Stimulated activated CD8-positive, alpha-beta memory T cell treated with anti-CD3 and anti-CD28 coated beads, Interleukin-12 subunit alpha, Interleukin-12 subunit beta, amount 100 ng/mL, for 24 hours (primary cell): ENCODE measurements at regions not wholly inside any gene's neighbourhood (a gene's known extent, or its start where the extent isn't known, plus 50 kb on each side); places are given as distances from the start of the nearest gene placed in this dataset.

Experiments used
- DNase-seq: peaks from one replicate; pipeline ENCODE4 v3.0.0-alpha.2; 2020; ENCODE audit errors: extremely low read depth

DNA sequence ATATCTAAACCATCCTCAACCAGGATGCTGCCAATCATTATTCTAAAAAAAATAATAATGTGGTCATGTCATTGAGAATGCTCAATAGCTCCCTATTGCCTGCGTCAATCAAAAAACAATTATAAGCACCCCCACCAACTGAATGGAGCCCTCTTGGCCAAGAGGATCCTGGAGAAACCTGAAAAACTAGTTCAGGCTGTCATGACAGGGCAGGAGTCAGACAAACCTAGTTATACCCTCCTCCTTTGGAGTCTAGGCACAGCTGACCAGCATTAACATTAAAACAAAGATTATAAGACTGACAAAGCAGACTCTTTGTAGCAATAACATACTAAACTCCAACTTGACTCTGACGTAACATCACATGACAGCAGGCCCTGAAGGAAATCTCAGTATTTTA is 119.2 kb upstream of the CCL2 start:
- DNase-seq, result no peak

DNA sequence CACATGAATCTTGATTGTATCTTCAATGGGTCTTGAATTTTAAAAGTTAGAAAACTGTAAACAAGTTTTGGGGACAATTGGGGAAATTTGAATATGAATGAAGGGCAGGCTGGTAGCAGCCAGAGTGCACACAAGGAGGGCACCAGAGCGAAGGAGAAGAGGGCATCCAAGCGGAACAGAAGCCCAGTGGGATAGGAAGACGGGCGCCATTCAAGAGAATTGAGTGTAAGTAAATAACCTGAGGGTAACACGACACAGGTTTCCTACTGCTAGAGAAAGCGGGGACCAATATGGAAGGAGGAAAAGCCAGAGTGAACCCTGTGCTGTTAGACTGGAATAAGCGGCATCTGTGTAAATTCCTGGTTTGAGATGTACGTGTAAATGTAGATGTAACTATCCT is 115.1 kb upstream of the CCL2 start:
- DNase-seq, result no peak

DNA sequence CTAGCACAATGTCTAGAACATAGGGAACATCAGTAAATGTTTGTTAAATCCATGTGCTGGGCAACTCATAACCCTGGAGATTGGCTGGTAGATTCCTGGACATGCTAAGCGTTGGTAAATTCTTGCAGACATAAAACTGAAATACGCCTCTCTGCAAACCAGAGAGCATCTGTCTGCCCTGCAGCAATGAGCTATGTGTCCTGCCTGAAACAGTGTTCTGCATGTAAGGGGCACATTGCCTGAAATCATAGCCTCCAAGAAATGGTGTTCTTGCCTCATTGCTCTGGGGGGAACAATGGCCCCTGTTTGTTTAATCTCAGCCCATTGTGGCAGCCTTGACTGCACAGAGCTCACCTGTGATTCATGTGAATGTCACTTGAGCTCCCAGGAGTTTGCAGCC is 113.5 kb upstream of the CCL2 start:
- DNase-seq, result no peak

DNA sequence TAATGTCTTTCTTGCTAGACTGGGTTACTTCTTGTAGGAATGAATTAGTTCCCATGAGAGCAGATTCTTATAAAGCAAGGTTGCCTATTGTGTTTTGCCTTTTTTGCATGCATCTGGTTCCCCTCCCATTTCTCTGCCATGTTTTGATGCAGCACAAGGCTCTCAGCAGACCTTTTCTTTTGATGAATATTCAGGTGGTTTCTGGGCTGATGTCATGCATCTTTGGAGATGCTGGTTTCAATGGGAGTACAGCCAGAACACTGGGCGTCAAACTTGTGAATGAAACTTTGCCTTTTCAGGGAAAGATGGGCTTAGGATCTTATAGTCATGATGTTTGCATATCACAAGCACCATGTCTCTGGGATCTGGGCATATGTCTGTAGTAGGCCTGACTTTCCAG is 111.7 kb upstream of the CCL2 start:
- no peak for DNase-seq

DNA sequence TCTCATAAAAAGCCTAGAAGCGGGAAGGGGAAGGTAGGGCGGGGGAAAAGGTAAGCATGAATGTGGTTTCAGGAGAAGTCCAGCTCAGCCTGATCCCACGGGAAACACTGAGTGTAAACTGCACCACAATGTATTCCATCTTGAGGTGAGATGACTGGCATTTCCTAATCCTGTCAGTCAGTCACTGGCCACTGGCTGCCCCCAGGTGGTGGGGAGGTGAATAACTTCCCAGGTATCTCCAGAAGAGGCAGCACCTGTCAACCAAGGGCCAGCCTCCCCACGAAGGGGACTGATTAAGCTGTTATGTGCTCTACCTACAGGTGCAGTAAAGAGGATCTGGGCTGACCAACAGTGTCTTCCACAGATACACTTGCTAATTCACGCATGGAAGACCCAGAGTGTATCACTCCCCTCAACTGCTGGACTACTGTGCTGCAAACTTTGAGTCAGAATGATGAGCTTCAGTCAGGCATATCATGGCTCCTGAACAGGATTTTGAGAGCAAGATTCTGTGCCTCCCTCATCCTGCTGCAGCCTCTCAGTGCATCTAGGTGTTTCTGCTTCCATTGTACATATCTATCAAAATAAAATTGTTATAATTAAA is 108.5 kb upstream of the CCL2 start:
- DNase-seq, result peak; percentile 3

DNA sequence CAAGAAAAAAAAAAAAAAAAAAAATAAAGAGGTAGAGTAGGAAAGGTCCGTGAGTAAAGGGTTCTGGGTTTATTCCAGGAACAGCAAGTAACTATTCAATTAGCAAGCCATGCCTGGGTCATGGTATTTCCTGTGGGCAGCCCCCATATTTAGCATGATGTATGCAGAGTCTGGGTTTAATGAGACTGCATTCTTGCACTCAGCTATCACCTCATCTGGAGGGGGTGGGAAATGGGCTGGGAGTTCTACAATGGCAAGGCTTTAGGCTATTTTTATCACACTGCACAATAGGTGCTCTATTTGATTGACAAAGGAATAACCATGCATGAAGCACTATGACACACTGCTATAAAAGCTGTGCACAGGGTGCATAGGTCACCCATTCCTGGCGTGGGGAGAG is 104.0 kb upstream of the CCL2 start:
- DNase-seq, result no peak

DNA sequence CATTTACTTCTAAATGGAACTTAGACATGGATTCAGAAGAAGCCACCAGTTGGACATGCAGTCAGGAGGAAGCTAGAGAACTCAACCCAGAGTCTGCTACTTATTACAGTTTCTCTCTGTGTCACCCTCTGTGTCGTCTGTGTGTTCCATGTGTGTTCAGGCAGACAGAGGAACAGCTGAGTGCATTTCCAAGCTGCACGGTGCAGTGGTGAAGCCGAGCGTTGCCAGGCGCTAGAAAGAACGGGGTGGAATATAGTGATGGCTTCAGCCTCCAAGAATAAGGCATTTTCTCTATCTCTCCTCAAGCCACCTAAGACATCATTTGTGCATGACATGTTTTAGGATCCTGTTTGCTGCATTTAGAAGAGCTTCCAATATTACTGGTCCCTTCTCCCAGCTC is 101.1 kb upstream of the CCL2 start:
- DNase-seq, result no peak

DNA sequence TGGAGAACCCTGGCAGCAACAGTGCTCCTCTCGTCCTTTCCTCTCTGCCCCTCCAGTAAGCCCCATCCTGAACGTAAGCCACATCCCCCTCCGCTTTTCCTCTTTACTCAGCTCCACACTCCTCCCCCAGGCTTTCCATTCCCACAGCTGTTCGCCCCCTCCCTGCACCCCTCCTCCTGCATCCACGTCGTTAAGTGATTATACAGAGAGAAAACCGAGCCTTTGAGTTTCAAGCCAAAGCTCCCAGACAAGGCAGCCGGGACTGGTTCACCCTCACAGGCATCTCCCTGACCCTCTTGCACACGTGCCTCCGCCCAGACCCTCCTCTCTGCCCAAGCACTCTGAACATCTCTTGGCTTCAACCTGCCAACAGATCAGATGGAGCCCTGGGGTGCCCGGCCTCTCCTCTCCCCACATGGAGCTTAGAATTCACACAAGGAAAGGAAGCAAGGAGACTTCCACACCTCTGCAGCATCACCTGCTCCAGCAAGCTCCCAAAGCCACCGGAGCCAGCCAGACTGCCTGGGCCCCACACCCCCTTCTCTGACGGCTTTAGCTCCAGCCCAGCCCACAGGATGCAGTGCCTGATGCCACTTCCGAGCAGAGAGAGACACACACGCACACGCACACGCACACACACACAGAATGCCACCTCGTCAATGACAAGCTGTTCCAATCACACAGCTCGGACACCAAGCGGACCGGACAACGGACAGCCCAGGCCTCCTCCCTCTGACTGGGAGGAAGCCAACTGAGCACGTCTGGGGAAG is 99.9 kb upstream of the CCL2 start:
- DNase-seq, result no peak

DNA sequence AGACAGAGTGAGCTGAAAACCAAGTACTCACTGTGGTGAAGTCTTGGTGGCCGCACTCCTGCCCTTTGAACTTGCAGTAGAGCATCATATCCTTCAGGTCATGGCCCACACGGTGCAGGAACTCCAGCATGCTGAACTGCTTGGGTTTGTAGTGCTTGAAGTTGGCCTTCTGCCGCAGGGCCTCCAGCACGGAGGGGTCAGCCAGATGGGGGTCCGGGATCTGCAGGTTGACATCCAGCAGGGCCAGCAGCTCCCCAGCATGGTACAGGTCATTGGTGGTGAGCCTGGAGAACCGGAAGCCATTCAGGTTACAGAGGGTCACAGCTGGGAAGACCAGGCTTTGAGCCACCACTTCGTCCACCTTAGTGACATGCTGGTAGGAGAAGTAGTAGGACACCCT is 99.1 kb upstream of the CCL2 start:
- no peak for DNase-seq

DNA sequence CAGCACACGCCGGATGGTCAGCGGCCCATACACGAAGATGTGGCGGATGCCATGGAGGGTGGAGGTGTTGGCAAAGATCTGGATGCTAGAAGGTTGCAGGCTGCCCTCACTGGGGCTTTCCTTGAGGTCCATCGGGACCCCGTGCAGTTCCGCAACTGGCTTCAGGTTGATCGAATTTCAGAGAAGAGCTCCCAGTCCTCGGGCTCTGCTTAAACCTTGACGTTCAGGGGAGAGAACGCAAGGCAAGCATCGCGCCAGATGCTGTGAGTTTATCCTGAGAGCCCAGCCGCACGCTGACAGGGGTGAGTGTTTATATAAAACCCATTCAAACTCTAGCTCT is 98.7 kb upstream of the CCL2 start:
- DNase-seq, result no peak

DNA sequence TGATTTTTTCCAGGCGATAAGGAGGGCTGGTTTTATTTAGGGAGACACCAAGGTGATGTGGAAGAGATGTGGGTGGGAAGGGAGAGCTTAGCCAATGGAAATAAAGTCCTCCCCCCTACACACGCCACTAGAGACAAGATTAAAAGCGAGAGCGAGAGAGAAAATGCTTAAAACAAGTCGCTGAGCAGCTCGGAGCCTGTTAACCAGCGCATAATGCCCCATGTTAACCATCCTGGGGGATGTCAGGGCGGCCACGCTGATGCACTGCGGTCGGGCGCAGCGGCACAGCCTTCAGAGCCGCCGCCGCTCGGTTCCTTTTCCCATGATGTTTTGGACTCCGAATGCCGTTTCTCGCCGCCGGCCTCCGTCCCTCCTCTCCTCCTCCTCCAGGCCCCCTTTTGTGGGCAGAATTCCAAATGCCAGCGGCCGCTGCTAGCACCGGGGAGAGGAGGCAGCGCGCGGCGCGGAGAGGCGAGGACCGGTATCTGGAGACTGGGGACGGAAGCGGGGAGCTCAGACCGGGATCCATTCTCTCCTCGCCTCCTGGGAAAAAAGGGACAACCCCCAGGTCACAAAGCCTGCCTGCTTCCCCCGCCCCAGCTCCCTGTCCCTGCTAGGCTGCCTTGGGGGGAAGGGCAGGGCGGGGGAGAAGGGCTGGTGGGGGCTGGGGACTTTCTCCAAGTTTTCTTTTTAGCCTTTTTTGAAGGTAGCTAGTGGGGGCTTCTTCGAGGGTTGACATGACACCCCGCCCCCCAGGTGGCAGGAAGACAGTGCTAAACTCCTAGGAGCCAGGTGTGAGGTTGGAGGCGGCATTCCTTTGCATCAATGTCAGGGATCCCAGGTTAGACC is 98.1 kb upstream of the CCL2 start:
- no peak for DNase-seq

DNA sequence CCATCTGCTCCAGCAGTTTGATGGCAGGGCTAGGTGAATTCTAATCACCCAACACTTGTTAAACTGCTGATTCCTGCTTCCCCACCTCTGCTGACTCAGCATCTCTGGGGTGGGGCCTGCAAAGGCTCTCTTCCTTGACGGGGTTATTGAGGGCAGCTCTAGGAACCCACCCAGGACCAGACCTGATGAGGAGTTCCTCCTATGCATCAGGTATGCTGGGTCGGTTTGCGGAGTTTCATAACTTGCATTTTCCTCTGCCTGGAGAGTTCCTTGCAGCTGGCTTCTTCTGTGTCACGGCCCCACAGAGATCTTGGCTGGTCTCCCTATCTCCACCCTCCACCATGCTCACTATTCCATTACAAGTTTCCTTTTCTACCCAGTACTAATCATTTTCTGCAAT is 93.4 kb upstream of the CCL2 start:
- no peak for DNase-seq

DNA sequence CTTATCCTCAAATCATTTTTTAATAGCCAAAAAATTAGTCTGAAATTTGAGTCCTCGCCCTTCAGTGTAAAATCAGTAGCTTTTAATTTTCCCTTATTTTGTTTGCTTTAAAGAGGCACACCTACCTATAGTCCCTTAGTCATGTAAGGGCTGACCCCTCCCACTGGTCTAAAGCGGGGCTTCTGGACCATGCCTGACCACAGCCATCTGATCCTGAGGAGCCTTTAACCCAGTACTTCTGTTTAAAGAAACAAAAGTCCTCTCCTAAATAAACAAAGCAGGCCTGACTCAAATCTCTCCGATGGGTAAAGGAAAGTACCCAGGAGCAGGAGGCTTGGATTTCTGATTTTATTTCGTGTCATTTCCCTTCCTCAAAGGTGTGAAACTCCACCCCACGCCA is 92.0 kb upstream of the CCL2 start:
- no peak for DNase-seq

DNA sequence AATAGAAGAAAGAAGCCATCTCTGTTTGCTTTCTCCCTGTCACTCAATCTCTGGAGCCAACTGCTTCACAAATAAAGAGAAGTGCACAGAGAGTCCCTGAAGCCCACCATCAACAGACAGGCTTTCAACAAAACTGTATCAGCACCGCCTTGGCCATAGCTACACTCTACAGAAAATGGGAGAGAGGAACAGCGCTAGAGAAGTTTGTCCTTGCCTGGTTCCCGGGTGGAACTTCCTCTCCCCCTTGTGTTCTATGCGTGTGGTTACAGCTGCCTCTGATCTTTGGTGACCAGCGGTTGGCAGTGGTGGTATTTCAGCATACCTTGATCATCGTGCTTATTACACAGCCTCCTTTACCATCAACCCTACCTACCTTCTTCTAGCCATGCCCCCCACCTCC is 91.4 kb upstream of the CCL2 start:
- DNase-seq, result no peak

DNA sequence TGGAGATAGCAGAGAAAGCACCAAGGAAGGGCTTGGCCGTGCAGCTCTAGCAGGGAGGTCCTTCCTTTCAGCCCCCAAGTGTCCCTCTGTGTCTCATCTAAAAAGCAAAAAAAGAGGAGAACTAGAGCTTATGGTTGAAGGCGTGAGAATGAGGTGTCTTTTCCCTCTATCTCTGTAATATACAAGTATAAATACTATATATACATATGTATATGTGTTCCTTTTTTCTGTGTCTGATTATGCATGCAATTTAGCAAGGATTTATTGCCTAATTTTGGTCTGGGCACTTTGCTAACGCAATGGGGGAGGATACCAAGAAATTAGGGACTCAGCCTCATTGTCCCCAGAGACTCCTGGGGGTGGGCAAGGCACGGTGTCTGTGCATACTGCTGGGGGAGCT is 90.2 kb upstream of the CCL2 start:
- DNase-seq, result no peak

DNA sequence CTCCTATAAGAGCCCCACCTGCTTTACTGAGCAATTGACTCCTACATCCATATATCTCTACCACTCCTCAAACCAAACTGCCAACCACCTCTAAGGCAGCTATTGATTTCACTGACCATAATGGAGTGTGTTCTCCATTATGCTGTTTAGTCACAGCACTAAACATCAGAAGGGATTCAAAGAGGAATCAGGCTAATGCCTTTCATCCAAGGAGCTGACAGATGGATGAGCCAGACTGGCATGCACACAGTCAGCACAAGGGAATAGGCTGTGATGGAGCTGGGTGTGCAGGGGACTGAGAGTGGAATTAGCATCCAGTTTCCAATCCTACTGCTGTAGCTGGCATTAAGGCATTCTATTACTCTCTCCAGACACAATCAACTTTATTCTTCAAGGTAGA is 88.7 kb upstream of the CCL2 start:
- no peak for DNase-seq

DNA sequence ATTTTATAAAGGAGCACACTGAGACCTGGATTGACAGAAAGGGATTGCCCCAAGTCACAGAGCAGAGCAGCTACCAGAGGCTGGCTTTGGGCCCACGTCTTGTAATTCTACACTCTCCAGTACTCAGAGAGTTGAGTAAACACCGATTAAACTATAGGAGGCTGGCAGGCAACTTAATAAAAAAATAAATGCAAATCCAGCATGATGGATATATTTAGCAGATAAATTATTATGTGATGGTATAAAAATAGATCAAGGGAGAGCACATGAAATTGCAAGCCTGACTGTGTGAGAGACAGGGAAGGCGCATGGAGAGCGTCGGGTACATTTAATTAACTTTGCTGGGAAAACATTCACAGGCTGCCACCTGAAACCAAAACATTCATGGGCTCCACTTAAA is 87.7 kb upstream of the CCL2 start:
- DNase-seq, result no peak

DNA sequence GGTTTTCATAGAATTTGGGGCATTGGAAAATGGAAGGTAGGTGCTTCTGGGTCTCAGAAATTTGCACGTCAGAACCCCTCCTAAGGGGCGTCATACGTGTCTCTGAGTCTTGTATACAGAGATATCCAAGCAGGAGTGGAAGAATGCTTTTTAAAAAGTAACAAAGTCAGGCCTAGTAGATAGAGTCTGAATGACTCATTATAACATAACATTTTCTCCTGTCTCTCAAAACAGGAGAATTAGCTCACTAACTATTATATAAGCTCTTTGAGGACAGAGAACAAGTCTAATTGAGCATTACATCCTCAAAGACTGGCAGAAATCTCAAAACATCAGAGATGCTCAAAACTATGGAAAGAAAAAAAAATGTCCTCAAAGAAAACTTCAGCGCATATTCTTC is 86.1 kb upstream of the CCL2 start:
- DNase-seq, result no peak

DNA sequence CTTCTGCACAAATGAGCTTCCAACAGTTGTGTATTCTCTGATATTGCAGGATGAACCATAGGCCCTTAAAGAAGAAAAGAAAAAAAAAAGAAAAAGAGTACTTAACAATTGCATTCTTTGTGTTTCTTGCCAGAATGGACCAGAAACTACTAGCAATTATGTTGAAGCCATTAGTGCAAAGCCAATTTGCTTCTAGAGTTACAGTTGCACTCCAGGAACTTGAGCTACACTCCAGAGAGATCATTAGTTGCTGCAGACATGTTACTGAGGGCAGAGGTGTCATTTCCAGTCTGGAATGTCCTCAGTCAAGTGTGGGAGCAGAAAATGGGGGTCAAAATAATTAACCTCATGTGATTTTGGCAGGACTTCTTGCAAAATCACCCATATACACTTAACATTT is 85.6 kb upstream of the CCL2 start:
- DNase-seq, result no peak

DNA sequence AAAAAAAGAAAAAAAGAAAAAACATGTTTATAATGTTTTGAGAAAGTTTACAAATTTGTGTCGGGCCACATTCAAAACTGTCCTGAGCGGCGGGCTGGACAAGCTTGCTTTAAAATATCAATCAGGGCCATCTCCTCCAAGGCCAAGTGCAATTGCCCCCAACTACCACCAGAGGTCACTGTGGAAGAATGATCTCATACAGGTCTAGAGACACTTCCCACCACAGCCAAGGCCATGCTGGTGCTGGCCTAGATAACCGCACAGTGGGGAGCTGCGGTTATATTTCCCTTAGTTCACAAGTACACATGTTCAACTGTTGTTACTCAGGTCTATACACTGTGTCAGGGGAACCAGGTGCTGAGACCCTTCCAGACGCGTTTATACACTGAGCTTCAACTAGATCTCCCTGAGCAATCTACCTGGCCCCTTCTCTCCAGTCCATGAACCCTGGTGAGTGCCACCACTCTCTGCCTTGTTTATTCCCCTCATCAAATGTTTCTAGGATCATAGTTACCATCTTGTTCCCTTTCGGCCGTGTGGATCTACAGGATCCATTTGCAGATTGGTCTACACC is 83.8 kb upstream of the CCL2 start:
- DNase-seq, result peak; percentile 2

DNA sequence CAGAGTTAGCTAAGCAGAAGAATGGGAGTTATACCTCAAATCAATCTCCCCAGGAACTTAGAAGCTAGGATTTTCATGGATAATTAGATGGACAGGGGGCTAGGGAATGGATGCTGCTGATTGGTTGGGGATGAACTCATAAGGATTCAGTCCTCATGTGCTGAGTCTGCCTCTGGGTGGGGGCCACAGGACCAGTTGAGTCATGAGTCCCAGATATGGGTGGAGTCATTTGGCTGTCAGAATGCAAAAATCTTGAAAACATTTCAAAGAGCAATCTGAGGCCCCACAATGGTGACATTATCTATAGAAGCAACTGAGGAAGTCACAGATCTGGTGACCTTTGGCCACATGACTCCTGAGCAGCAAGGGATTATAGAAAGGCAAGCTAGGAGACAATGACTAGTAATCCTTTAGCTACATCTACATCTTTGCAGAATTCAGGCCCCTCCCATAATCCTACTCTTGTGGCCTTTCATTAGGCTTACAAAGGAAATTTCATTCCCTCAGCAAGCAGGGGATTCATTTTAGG is 82.6 kb upstream of the CCL2 start:
- no peak for DNase-seq

DNA sequence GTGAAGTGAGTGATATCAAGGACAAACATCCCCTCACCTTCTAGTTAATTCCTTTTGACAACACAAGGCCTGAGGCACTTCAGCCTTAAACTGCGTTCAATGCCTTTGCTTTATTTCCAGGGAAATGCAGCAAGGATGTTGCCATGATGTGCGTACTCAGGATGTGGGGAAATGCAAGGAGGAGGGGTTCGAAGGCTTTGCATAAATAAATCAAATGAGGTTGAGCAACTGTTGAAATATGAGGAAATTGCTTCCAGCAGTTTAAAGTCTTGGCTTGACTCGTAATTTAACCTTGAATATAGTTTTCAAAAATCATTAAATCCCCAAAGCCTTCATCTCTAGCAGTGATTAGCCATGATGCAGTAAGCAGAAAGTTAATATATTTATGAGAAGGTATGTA is 81.8 kb upstream of the CCL2 start:
- DNase-seq, result no peak

DNA sequence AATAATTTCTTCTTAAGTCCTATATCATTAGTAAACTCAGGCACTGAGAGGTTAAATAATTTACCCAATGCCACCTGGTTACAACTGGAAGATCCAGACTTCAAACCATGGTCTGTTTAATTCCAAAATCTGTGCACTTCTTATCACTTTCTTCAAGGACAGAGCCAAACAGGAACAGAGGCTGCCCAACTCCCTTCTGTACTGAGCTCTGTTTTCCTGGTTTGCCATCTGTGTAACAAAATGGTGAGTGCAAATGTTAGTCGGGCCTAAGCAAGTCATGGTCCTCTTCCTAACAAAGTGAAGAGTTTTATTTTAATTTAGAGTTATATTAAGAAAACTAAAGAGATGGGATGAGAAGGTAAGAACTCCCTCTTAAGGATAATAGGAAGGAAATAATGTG is 80.6 kb upstream of the CCL2 start:
- DNase-seq, result no peak
